Mesothelial cell of epicardium (in vitro differentiated cells): ENCODE measurements at regions not wholly inside any gene's neighbourhood (a gene's known extent, or its start where the extent isn't known, plus 50 kb on each side); places are given as distances from the start of the nearest gene placed in this dataset.
"Not testable (repeated sequence)": the region's sequence is repeated elsewhere in the genome, so short reads cannot be mapped to it uniquely, and the experiment has no call there.

Experiments
- DNase-seq, 2 experiments: peaks; one replicate each; pipeline ENCODE4 v3.0.0; 2021; ENCODE audit warnings: low spot score in 2 of 2; ENCODE audit not compliant: unreplicated experiment in 2 of 2
- H3K27ac Mint-ChIP-seq: 2 replicates; pipeline ENCODE4 v1.8.0; 2021; ENCODE audit warnings: mixed read lengths
- H3K27me3 Mint-ChIP-seq: 2 replicates; pipeline ENCODE4 v1.8.0; 2021; ENCODE audit warnings: low read depth, mixed read lengths
- H3K36me3 Mint-ChIP-seq: 2 replicates; pipeline ENCODE4 v1.8.0; 2021; ENCODE audit warnings: mixed read lengths
- H3K4me1 Mint-ChIP-seq: 2 replicates; pipeline ENCODE4 v1.8.0; 2021; ENCODE audit warnings: mixed read lengths
- H3K4me3 Mint-ChIP-seq: 2 replicates; pipeline ENCODE4 v1.8.0; 2021; ENCODE audit warnings: mild to moderate bottlenecking, moderate library complexity, mixed read lengths
- H3K9me3 Mint-ChIP-seq: 2 replicates; pipeline ENCODE4 v1.8.0; 2021; ENCODE audit warnings: mixed read lengths
- TF ChIP-seq, protein P1 (sequence below): fragments of 200-600 bp; sonication (generic); IDR thresholded peaks from one replicate; pipeline ENCODE4 v1.5.0; 2021; ENCODE audit warnings: antibody characterized with exemption; ENCODE audit not compliant: unreplicated experiment

DNA sequence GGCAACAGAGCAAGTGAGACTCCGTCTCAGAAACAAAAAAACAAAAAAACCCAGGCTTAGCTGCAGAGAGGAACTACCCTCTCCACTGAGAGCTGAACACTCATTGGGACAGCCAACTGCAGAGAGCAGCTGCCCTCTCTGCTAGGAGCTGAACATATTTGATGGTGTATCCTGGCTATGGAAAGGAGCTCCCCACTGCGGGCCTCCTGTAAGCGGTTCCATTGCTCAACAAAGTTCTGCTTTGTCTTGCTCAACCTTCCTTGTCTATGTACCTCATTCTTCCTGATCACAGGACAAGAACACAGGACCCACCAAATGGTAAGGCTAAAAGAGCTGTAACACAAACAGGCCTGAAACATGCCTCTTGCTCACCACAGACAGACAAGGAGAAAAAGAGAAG lies 246.3 kb upstream of the LRRTM4 start:
- H3K4me1 Mint-ChIP-seq: no peaks in the 10 kb centered on the region
- H3K9me3 Mint-ChIP-seq: peaks cover 18% of the 10 kb centered on the region
- TF ChIP-seq, protein P1, sequence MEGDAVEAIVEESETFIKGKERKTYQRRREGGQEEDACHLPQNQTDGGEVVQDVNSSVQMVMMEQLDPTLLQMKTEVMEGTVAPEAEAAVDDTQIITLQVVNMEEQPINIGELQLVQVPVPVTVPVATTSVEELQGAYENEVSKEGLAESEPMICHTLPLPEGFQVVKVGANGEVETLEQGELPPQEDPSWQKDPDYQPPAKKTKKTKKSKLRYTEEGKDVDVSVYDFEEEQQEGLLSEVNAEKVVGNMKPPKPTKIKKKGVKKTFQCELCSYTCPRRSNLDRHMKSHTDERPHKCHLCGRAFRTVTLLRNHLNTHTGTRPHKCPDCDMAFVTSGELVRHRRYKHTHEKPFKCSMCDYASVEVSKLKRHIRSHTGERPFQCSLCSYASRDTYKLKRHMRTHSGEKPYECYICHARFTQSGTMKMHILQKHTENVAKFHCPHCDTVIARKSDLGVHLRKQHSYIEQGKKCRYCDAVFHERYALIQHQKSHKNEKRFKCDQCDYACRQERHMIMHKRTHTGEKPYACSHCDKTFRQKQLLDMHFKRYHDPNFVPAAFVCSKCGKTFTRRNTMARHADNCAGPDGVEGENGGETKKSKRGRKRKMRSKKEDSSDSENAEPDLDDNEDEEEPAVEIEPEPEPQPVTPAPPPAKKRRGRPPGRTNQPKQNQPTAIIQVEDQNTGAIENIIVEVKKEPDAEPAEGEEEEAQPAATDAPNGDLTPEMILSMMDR: no peak
- no peak overlapping the region for H3K4me3 Mint-ChIP-seq
- no peak for DNase-seq
- peaks cover 4% of the 10 kb centered on the region for H3K36me3 Mint-ChIP-seq
- H3K27ac Mint-ChIP-seq: no peak overlapping the region
- H3K27me3 Mint-ChIP-seq: no peaks in the 10 kb centered on the region

- H3K4me3 Mint-ChIP-seq: no peak overlapping the region
- peaks cover 17% of the 10 kb centered on the region for H3K4me1 Mint-ChIP-seq
- peak overlapping the region; percentile 54 for H3K27ac Mint-ChIP-seq
- TF ChIP-seq, protein P1: no peak
- DNase-seq: no peak
- no peaks in the 10 kb centered on the region for H3K27me3 Mint-ChIP-seq
- H3K9me3 Mint-ChIP-seq: peaks cover 35% of the 10 kb centered on the region
- H3K36me3 Mint-ChIP-seq: peaks cover 5% of the 10 kb centered on the region
These were observed 256.7 kb upstream of the LRRTM4 start for GRCh38 chr2:77778917-77779316.

- H3K36me3 Mint-ChIP-seq, H3K27ac Mint-ChIP-seq: not testable (repeated sequence)
These were observed 271.3 kb upstream of the LRRTM4 start for GRCh38 chr2:77793500-77793899.

GRCh38 chr2:77796397-77796796 lies 274.2 kb upstream of the LRRTM4 start:
- peaks cover 15% of the 10 kb centered on the region for H3K9me3 Mint-ChIP-seq
- no peak for DNase-seq
- H3K4me3 Mint-ChIP-seq: no peak overlapping the region
- TF ChIP-seq, protein P1: no peak
- no peak overlapping the region for H3K27ac Mint-ChIP-seq
- no peaks in the 10 kb centered on the region for H3K27me3 Mint-ChIP-seq
- no peaks in the 10 kb centered on the region for H3K4me1 Mint-ChIP-seq
- H3K36me3 Mint-ChIP-seq: no peaks in the 10 kb centered on the region

More at GRCh38 chr2:77793500-77793899, 271.3 kb upstream of the LRRTM4 start:
- not testable (repeated sequence) for H3K4me1 Mint-ChIP-seq, H3K4me3 Mint-ChIP-seq, H3K27me3 Mint-ChIP-seq, DNase-seq, H3K9me3 Mint-ChIP-seq

GRCh38 chr2:77797088-77797487 lies 274.9 kb upstream of the LRRTM4 start:
- no peak overlapping the region for H3K27ac Mint-ChIP-seq

GRCh38 chr2:77800410-77800809 lies 278.2 kb upstream of the LRRTM4 start:
- Mint-ChIP-seq H3K9me3 (peaks cover 28% of the 10 kb centered on the region), H3K4me1 (no peaks in the 10 kb centered on the region), H3K36me3 (peaks cover 10% of the 10 kb centered on the region), H3K27ac (no peak overlapping the region), H3K27me3 (no peaks in the 10 kb centered on the region), H3K4me3 (no peak overlapping the region)
- TF ChIP-seq, protein P1: no peak
- DNase-seq: no peak

More at GRCh38 chr2:77797088-77797487, 274.9 kb upstream of the LRRTM4 start:
- TF ChIP-seq, protein P1: no peak
- DNase-seq: no peak
- Mint-ChIP-seq H3K4me1 (no peaks in the 10 kb centered on the region), H3K4me3 (no peak overlapping the region), H3K27me3 (no peaks in the 10 kb centered on the region), H3K36me3 (no peaks in the 10 kb centered on the region), H3K9me3 (peaks cover 15% of the 10 kb centered on the region)
